ENCODE measurements at regions not wholly inside any gene's neighbourhood (a gene's known extent, or its start where the extent isn't known, plus 50 kb on each side); places are given as distances from the start of the nearest gene placed in this dataset.
"Not testable (repeated sequence)": the region's sequence is repeated elsewhere in the genome, so short reads cannot be mapped to it uniquely, and the experiment has no call there.

- ATAC-seq (replicated peaks in 6 of 8); in situ Hi-C loops (cut with MboI; ENCODE audit: low pct_unique_long_range_greater_than_20kb in 2 of 9, low sequenced_read_pairs in 9 of 9, unreplicated experiment in 9 of 9); H3K27ac ChIP-seq; H3K4me3 ChIP-seq; H3K4me1 ChIP-seq (replicated peaks in 1 of 2): not testable (repeated sequence)
- 40 to 100% (median 92%) methylated on average over 1 to 8 of the region's 33 CpGs; no CpG with 5 or more reads in 5 of the 10 experiments for WGBS, 10 experiments
These were observed 786.0 kb upstream of the SORCS1 start for GRCh38 chr10:107950411-107951062.

- Histone ChIP-seq H3K4me3 (no peak overlapping the region), H3K27ac (no peak overlapping the region), H3K4me1 (replicated peaks in 1 of 2) (no peaks in the 10 kb centered on the region)
- in situ Hi-C loops (cut with MboI; ENCODE audit: low pct_unique_long_range_greater_than_20kb in 2 of 9, low sequenced_read_pairs in 9 of 9, unreplicated experiment in 9 of 9), result no loop called here
- ATAC-seq (replicated peaks in 6 of 8), result no peak
These were observed 778.3 kb upstream of the SORCS1 start for GRCh38 chr10:107942826-107943225.

GRCh38 chr10:107933076-107933475, 768.6 kb upstream of the SORCS1 start:
- no peak overlapping the region for H3K27ac ChIP-seq
- H3K4me1 ChIP-seq (replicated peaks in 1 of 2), result no peaks in the 10 kb centered on the region
- in situ Hi-C loops (cut with MboI; ENCODE audit: low pct_unique_long_range_greater_than_20kb in 2 of 9, low sequenced_read_pairs in 9 of 9, unreplicated experiment in 9 of 9), result no loop called here
- no peak overlapping the region for H3K4me3 ChIP-seq
- 40 to 100% (median 72%) methylated on average over 1 to 2 of the region's 2 CpGs; no CpG with 5 or more reads in 3 of the 10 experiments for WGBS, 10 experiments
- ATAC-seq (replicated peaks in 6 of 8), result no peak

- no peaks in the 10 kb centered on the region for H3K4me1 ChIP-seq (replicated peaks in 1 of 2)
- ATAC-seq (replicated peaks in 6 of 8), result peak in 1 of 8 experiments; percentile 52
- H3K27ac ChIP-seq, result no peak overlapping the region
- H3K4me3 ChIP-seq, result no peak overlapping the region
- in situ Hi-C loops (cut with MboI; ENCODE audit: low pct_unique_long_range_greater_than_20kb in 2 of 9, low sequenced_read_pairs in 9 of 9, unreplicated experiment in 9 of 9), result no loop called here
- 0 to 100% (median 92%) methylated on average over 1 of the region's 1 CpG; no CpG with 5 or more reads in 4 of the 10 experiments for WGBS, 10 experiments
These were observed 767.3 kb upstream of the SORCS1 start for GRCh38 chr10:107931808-107932207.

GRCh38 chr10:107930037-107930436, 765.5 kb upstream of the SORCS1 start:
- ATAC-seq (replicated peaks in 6 of 8), result no peak
- Histone ChIP-seq H3K4me3 (no peak overlapping the region), H3K4me1 (replicated peaks in 1 of 2) (no peaks in the 10 kb centered on the region), H3K27ac (no peak overlapping the region)
- in situ Hi-C loops (cut with MboI; ENCODE audit: low pct_unique_long_range_greater_than_20kb in 2 of 9, low sequenced_read_pairs in 9 of 9, unreplicated experiment in 9 of 9), result no loop called here
- 10 to 94% (median 68%) methylated on average over 1 to 2 of the region's 2 CpGs for WGBS, 10 experiments

- WGBS, 10 experiments, result 43 to 95% (median 87%) methylated on average over 3 to 5 of the region's 5 CpGs
- no peak for ATAC-seq (replicated peaks in 6 of 8)
- in situ Hi-C loops (cut with MboI; ENCODE audit: low pct_unique_long_range_greater_than_20kb in 2 of 9, low sequenced_read_pairs in 9 of 9, unreplicated experiment in 9 of 9), result no loop called here
These were observed 760.0 kb upstream of the SORCS1 start for GRCh38 chr10:107924458-107924857.

GRCh38 chr10:107919626-107920235, 755.2 kb upstream of the SORCS1 start:
- WGBS, 10 experiments, result 6 to 100% (median 60%) methylated on average over 1 to 7 of the region's 12 CpGs; no CpG with 5 or more reads in 1 of the 10 experiments

More at GRCh38 chr10:107924458-107924857, 760.0 kb upstream of the SORCS1 start:
- H3K4me3 ChIP-seq, result no peak overlapping the region
- H3K27ac ChIP-seq, result no peak overlapping the region
- no peaks in the 10 kb centered on the region for H3K4me1 ChIP-seq (replicated peaks in 1 of 2)

GRCh38 chr10:107918171-107918570, 753.7 kb upstream of the SORCS1 start:
- Histone ChIP-seq H3K4me3 (no peak overlapping the region), H3K4me1 (replicated peaks in 1 of 2) (peaks cover 12 to 16% of the 10 kb centered on the region in 2 donors), H3K27ac (no peak overlapping the region)
- WGBS, 10 experiments, result 33 to 100% (median 94%) methylated on average over 1 to 4 of the region's 4 CpGs; no CpG with 5 or more reads in 2 of the 10 experiments
- in situ Hi-C loops (cut with MboI; ENCODE audit: low pct_unique_long_range_greater_than_20kb in 2 of 9, low sequenced_read_pairs in 9 of 9, unreplicated experiment in 9 of 9), result no loop called here
- no peak for ATAC-seq (replicated peaks in 6 of 8)

More at GRCh38 chr10:107919626-107920235, 755.2 kb upstream of the SORCS1 start:
- Histone ChIP-seq H3K4me3 (no peak overlapping the region), H3K27ac (no peak overlapping the region), H3K4me1 (replicated peaks in 1 of 2) (peaks cover 5 to 9% of the 10 kb centered on the region in 2 donors)
- no peak for ATAC-seq (replicated peaks in 6 of 8)
- in situ Hi-C loops (cut with MboI; ENCODE audit: low pct_unique_long_range_greater_than_20kb in 2 of 9, low sequenced_read_pairs in 9 of 9, unreplicated experiment in 9 of 9), result no loop called here

- Histone ChIP-seq H3K4me1 (replicated peaks in 1 of 2) (peaks cover 12 to 16% of the 10 kb centered on the region in 2 donors), H3K4me3 (peak overlapping the region; percentile 36 to 50 (median 46)), H3K27ac (peak overlapping the region in 1 of 2 donors; percentile 54)
- ATAC-seq (replicated peaks in 6 of 8), result peak in 7 of 8 experiments; percentile 51 to 80 (median 64)
- in situ Hi-C loops (cut with MboI; ENCODE audit: low pct_unique_long_range_greater_than_20kb in 2 of 9, low sequenced_read_pairs in 9 of 9, unreplicated experiment in 9 of 9), result no loop called here
- 11 to 42% (median 17%) methylated on average over 2 to 6 of the region's 8 CpGs; no CpG with 5 or more reads in 4 of the 10 experiments for WGBS, 10 experiments
These were observed 750.7 kb upstream of the SORCS1 start for GRCh38 chr10:107915215-107915610.

- 0 to 5% (median 0%) methylated on average over 1 to 13 of the region's 78 CpGs; no CpG with 5 or more reads in 6 of the 10 experiments for WGBS, 10 experiments
- peak overlapping the region in 1 of 2 donors; percentile 54 for H3K27ac ChIP-seq
- ATAC-seq (replicated peaks in 6 of 8), result peak; percentile 59 to 90 (median 86)
- in situ Hi-C loops (cut with MboI; ENCODE audit: low pct_unique_long_range_greater_than_20kb in 2 of 9, low sequenced_read_pairs in 9 of 9, unreplicated experiment in 9 of 9), result no loop called here
- H3K4me1 ChIP-seq (replicated peaks in 1 of 2), result peaks cover 14 to 16% of the 10 kb centered on the region in 2 donors
- peak overlapping the region; percentile 36 to 50 (median 46) for H3K4me3 ChIP-seq
These were observed 750.1 kb upstream of the SORCS1 start for GRCh38 chr10:107914450-107915214.

- WGBS, 10 experiments, result 0 to 82% (median 50%) methylated on average over 1 to 6 of the region's 6 CpGs
- H3K27ac ChIP-seq, result no peak overlapping the region
- in situ Hi-C loops (cut with MboI; ENCODE audit: low pct_unique_long_range_greater_than_20kb in 2 of 9, low sequenced_read_pairs in 9 of 9, unreplicated experiment in 9 of 9), result no loop called here
- peak in 4 of 8 experiments; percentile 7 to 34 (median 17) for ATAC-seq (replicated peaks in 6 of 8)
- H3K4me3 ChIP-seq, result peak overlapping the region; percentile 36 to 50 (median 46)
- peaks cover 14 to 16% of the 10 kb centered on the region in 2 donors for H3K4me1 ChIP-seq (replicated peaks in 1 of 2)
These were observed 749.1 kb upstream of the SORCS1 start for GRCh38 chr10:107913317-107914294.

GRCh38 chr10:107901076-107901475, 736.6 kb upstream of the SORCS1 start:
- H3K4me1 ChIP-seq (replicated peaks in 1 of 2), result no peaks in the 10 kb centered on the region
- H3K27ac ChIP-seq, result no peak overlapping the region
- in situ Hi-C loops (cut with MboI; ENCODE audit: low pct_unique_long_range_greater_than_20kb in 2 of 9, low sequenced_read_pairs in 9 of 9, unreplicated experiment in 9 of 9), result no loop called here
- H3K4me3 ChIP-seq, result no peak overlapping the region
- no peak for ATAC-seq (replicated peaks in 6 of 8)
- 0 to 100% (median 77%) methylated on average over 1 to 2 of the region's 2 CpGs; no CpG with 5 or more reads in 1 of the 10 experiments for WGBS, 10 experiments
